Erythroblast (primary cell): ENCODE measurements at regions not wholly inside any gene's neighbourhood (a gene's known extent, or its start where the extent isn't known, plus 50 kb on each side); places are given as distances from the start of the nearest gene placed in this dataset.

Experiments
- GATA1 ChIP-seq: IDR thresholded peaks from 2 replicates; pipeline ENCODE4 v1.6.1; 2011; ENCODE audit warnings: low read depth, mild to moderate bottlenecking, control low read depth, low read length, moderate library complexity
- POLR2A ChIP-seq: IDR thresholded peaks from 2 replicates; pipeline ENCODE4 v1.6.1; 2011; ENCODE audit warnings: mild to moderate bottlenecking, low read length

DNA sequence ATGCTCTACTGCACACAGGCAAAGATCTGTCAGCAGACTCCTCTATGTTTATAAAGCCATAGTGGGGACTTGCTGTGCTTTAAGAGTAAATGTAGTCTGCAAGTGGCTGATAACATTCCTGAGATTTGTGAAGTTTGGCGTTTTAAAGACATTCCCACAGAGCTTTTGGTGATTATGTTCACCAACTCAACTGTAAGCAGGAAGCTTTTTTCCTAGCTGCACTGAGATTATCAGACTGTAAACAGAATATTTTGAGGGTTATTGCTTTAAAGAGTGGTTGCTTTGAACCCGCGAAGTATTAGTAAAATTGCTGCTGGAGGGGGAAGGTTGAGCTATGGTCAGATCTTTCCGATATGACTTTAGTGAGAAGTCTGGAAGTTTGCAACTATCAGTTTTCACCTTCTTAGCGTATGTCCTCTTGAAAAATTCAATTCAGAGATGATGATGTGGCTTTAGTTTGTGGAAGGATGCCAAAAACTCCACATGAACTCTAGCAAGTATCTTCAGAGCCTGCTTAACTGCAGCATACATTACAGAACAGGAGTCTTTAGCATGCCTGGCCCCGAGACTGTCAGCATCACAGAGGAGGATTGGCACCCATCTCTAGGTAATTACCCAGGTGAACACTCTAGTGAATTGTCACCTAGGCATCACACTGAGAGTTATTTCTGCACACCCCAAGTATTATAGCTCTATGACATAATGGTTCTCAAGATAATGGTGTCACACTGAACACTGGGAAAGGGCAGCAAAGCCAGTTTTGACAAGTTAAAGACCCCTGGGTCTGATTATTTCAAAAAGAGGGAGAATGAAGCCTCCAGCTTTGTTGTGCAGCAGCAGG, 89.9 kb downstream of the MTNR1B start:
- no peak for TF ChIP-seq POLR2A
- TF ChIP-seq GATA1 = no peak
